GM19397 (cell line): ENCODE measurements at regions not wholly inside any gene's neighbourhood (a gene's known extent, or its start where the extent isn't known, plus 50 kb on each side); places are given as distances from the start of the nearest gene placed in this dataset.

Source experiments
- ATAC-seq: cut with Tn5 transposase; IDR thresholded peaks from one replicate; pipeline ENCODE4 v1.9.1; 2021; ENCODE audit warnings: mild to moderate bottlenecking, moderate library complexity; ENCODE audit not compliant: unreplicated experiment

- ATAC-seq, result no peak
Observed at GRCh38 chr6:53744321-53744720, 50.5 kb upstream of the LRRC1 start.

- ATAC-seq, result no peak
Observed at GRCh38 chr6:53741034-53741823, 53.6 kb upstream of the LRRC1 start.

- ATAC-seq, result no peak
Observed at GRCh38 chr6:53737746-53738145, 57.1 kb upstream of the LRRC1 start.

- ATAC-seq, result peak; percentile 78
Observed at GRCh38 chr6:53735896-53736295, 58.9 kb upstream of the LRRC1 start.

- ATAC-seq, result no peak
Observed at GRCh38 chr6:53734473-53735299, 60.1 kb upstream of the LRRC1 start.

GRCh38 chr6:53731866-53732636, 62.8 kb upstream of the LRRC1 start:
- no peak for ATAC-seq

GRCh38 chr6:53730767-53731166, 64.0 kb upstream of the LRRC1 start:
- ATAC-seq, result no peak

- ATAC-seq, result no peak
Observed at GRCh38 chr6:53728570-53729194, 63.1 kb upstream of the KLHL31 start.

GRCh38 chr6:53727748-53728147, 62.2 kb upstream of the KLHL31 start:
- ATAC-seq, result no peak

GRCh38 chr6:53725791-53726575, 60.4 kb upstream of the KLHL31 start:
- peak; percentile 83 for ATAC-seq

- ATAC-seq, result no peak
Observed at GRCh38 chr6:53724501-53724900, 58.9 kb upstream of the KLHL31 start.

GRCh38 chr6:53723331-53723730, 57.8 kb upstream of the KLHL31 start:
- ATAC-seq, result no peak

GRCh38 chr6:53721766-53722165, 56.2 kb upstream of the KLHL31 start:
- ATAC-seq, result no peak

- peak; percentile 99 for ATAC-seq
Observed at GRCh38 chr6:53718597-53719460, 53.3 kb upstream of the KLHL31 start.

GRCh38 chr6:53717566-53717965, 52.0 kb upstream of the KLHL31 start:
- no peak for ATAC-seq

- no peak for ATAC-seq
Observed at GRCh38 chr6:53715434-53715833, 49.9 kb upstream of the KLHL31 start.
